Stomach (tissue), 8 donors: ENCODE measurements at regions not wholly inside any gene's neighbourhood (a gene's known extent, or its start where the extent isn't known, plus 50 kb on each side); places are given as distances from the start of the nearest gene placed in this dataset.

Source experiments
- DNase-seq, 2 donors: peaks; one replicate each; pipeline versions ENCODE4 v3.0.0 to v3.0.0-alpha.2; 2013 to 2019
- H3K27ac ChIP-seq, 5 donors: fragments of 200-600 bp in 4 of 5; sonication (generic) in 4 of 5; one replicate each; pipeline ENCODE4 v1.5.1; 2013 to 2019; ENCODE audit warnings: mild to moderate bottlenecking in 1 of 5, moderate library complexity in 1 of 5
- H3K27me3 ChIP-seq, 3 donors: fragments of 200-600 bp; sonication (generic); one replicate each; pipeline ENCODE4 v1.5.1; 2017 to 2019; ENCODE audit warnings: mixed run types in 1 of 3
- H3K36me3 ChIP-seq, 4 donors: fragments of 200-600 bp; sonication (generic); 1 replicate in 3 of 4; 2 replicates in 1 of 4; pipeline ENCODE4 v1.5.1; 2016 to 2019
- H3K4me1 ChIP-seq, 4 donors: fragments of 200-600 bp; sonication (generic); one replicate each; pipeline ENCODE4 v1.5.1; 2016 to 2019
- H3K4me3 ChIP-seq, 4 donors: fragments of 200-600 bp; sonication (generic) in 3 of 4; one replicate each; pipeline ENCODE4 v1.5.1; 2016 to 2019; ENCODE audit warnings: mild to moderate bottlenecking in 1 of 4
- H3K9me3 ChIP-seq, 4 donors: fragments of 200-600 bp; sonication (generic); one replicate each; pipeline ENCODE4 v1.5.1; 2016 to 2019
- EP300 ChIP-seq: sonication (generic); formaldehyde crosslinking; IDR thresholded peaks from one replicate; pipeline ENCODE4 v1.6.1; 2017; ENCODE audit warnings: antibody characterized with exemption
- POLR2A ChIP-seq, 4 donors: fragments of 450-650 bp; IDR thresholded peaks; one replicate each; pipeline ENCODE4 v1.6.1; 2016; ENCODE audit warnings: antibody characterized with exemption in 4 of 4, control low read depth in 2 of 4, mild to moderate bottlenecking in 1 of 4, moderate library complexity in 1 of 4
- POLR2AphosphoS5 ChIP-seq, 3 donors: sonication (generic); formaldehyde crosslinking; IDR thresholded peaks; one replicate each; pipeline ENCODE4 v1.6.1; 2016; ENCODE audit warnings: antibody characterized with exemption in 3 of 3
- WGBS, 5 donors: extraction: QIAGEN DNeasy Blood & Tissue Kit in 3 of 5; methylation state at CpG; one replicate each; pipeline versions ENCODE4 v1.1.5 to v1.1.7; 2013 to 2018; 5-methylcytosine and 5-hydroxymethylcytosine counted together
- intact Hi-C: fragments of 100-400 bp; cut with DNase I; formaldehyde crosslinking; loops from one replicate; pipeline ENCODE4 v1.15.1; 2023; ENCODE audit warnings: low total_unique reads
- TF ChIP-seq, protein P1 (sequence below), 7 experiments: fragments of 450-650 bp in 4 of 7; fragments of 200-600 bp in 3 of 7; sonication (generic) in 3 of 7; IDR thresholded peaks; one replicate each; pipeline ENCODE4 v1.5.1; 2016 to 2019; ENCODE audit warnings: antibody characterized with exemption in 7 of 7, control low read depth in 2 of 7, mild to moderate bottlenecking in 1 of 7
- donor health status: healthy with polysubstance abuse.
- donor health status: Bipolar disorder and iron deficiency.
- donor health status: healthy.

DNA sequence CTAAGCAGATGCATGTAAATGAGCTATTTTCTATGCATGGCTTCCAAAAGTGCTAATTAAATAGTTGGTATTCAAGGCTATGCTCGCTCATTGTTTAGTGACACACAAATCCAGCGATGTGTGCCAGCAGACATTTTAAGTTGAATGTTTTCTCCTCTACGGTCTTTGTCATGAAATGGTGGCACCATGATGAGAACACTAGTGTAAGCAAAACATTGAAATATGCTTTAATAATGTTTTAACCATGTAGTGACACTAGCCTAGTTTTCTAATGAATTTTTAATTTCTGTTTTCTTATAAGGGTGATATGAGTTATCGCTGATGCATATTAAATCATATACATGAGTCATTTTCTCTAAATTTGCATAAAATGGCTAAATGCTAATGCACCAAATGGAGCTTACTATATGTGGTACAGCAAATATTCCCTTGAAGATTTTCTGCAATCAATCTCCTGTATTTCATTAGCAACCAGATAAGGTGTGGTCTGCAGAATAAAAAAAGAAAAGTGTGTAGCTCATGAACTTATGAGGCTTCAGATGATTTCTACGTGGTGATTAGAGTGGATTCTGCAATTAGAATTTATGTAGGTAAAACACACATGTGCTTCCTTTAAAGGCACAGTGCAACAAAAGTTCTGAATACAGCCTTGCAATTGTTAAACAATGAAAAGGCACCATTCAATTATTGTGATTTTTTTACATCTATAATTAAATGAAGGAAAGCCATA lies 226.6 kb downstream of the MEF2C start:
- Histone ChIP-seq H3K4me1 (peaks cover 10 to 20% (median 14%) of the 10 kb centered on the region in 4 donors), H3K9me3 (peaks cover 0 to 5% (median 0%) of the 10 kb centered on the region in 4 donors), H3K27me3 (peaks cover 8 to 59% (median 24%) of the 10 kb centered on the region in 3 donors), H3K4me3 (no peak overlapping the region), H3K36me3 (no peaks in the 10 kb centered on the region), H3K27ac (no peak overlapping the region)
- DNase-seq, result no peak
- TF ChIP-seq, protein P1, sequence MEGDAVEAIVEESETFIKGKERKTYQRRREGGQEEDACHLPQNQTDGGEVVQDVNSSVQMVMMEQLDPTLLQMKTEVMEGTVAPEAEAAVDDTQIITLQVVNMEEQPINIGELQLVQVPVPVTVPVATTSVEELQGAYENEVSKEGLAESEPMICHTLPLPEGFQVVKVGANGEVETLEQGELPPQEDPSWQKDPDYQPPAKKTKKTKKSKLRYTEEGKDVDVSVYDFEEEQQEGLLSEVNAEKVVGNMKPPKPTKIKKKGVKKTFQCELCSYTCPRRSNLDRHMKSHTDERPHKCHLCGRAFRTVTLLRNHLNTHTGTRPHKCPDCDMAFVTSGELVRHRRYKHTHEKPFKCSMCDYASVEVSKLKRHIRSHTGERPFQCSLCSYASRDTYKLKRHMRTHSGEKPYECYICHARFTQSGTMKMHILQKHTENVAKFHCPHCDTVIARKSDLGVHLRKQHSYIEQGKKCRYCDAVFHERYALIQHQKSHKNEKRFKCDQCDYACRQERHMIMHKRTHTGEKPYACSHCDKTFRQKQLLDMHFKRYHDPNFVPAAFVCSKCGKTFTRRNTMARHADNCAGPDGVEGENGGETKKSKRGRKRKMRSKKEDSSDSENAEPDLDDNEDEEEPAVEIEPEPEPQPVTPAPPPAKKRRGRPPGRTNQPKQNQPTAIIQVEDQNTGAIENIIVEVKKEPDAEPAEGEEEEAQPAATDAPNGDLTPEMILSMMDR (IDR thresholded peaks at IDR 0.05), result no peak
- TF ChIP-seq POLR2AphosphoS5 (IDR thresholded peaks at IDR 0.05), result no peak
- TF ChIP-seq EP300, result no peak
- TF ChIP-seq POLR2A (IDR thresholded peaks at IDR 0.05), result no peak
- intact Hi-C loops, result no loop called here
- 65 to 74% (median 70%) methylated on average over 5 of the region's 5 CpGs for WGBS, 5 donors

GRCh38 chr5:88653471-88653870 lies 229.5 kb downstream of the MEF2C start:
- 28 to 35% (median 31%) methylated on average over 2 of the region's 2 CpGs for WGBS, 5 donors
- no peaks in the 10 kb centered on the region for H3K4me1 ChIP-seq
- no peak overlapping the region for H3K4me3 ChIP-seq
- no peak for TF ChIP-seq POLR2A (IDR thresholded peaks at IDR 0.05)
- TF ChIP-seq EP300, result no peak
- H3K9me3 ChIP-seq, result no peaks in the 10 kb centered on the region
- intact Hi-C loops, result no loop called here
- H3K27me3 ChIP-seq, result peaks cover 0 to 37% (median 8%) of the 10 kb centered on the region in 3 donors
- H3K36me3 ChIP-seq, result no peaks in the 10 kb centered on the region
- H3K27ac ChIP-seq, result no peak overlapping the region
- DNase-seq, result no peak

- no peak for DNase-seq
- TF ChIP-seq POLR2A (IDR thresholded peaks at IDR 0.05) (no peak), EP300 (no peak), POLR2AphosphoS5 (IDR thresholded peaks at IDR 0.05) (no peak)
- TF ChIP-seq, protein P1 (IDR thresholded peaks at IDR 0.05), result no peak
- Histone ChIP-seq H3K9me3 (no peaks in the 10 kb centered on the region), H3K4me3 (no peak overlapping the region), H3K27ac (no peak overlapping the region), H3K36me3 (no peaks in the 10 kb centered on the region), H3K27me3 (peaks cover 0 to 23% (median 4%) of the 10 kb centered on the region in 3 donors), H3K4me1 (no peaks in the 10 kb centered on the region)
- 69 to 84% (median 77%) methylated on average over 2 of the region's 2 CpGs for WGBS, 5 donors
- intact Hi-C loops, result no loop called here
Measured at GRCh38 chr5:88647901-88648300, 235.1 kb downstream of the MEF2C start.

DNA sequence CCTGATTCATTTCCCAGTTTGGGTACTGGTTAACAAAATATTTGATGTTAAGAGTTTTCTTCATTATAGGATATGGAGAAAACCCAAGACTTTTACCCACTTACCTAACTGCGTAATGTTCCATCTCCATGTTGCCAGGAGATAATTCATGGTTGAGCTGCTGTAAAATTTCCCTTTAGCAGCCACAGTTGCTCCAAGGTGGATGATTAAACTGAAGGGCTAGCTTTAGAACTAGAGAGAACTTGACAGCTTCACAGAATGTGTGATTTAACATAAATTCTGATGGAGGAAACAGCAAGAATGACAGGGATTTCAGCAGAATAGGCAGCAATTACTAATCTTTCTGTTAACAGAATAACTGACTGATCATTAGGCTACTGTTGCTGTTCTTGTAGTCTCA lies 236.1 kb downstream of the MEF2C start:
- no peak overlapping the region for H3K4me3 ChIP-seq
- no peak for DNase-seq
- intact Hi-C loops, result no loop called here
- H3K27me3 ChIP-seq, result peaks cover 0 to 19% (median 4%) of the 10 kb centered on the region in 3 donors
- no peak for TF ChIP-seq EP300
- TF ChIP-seq POLR2AphosphoS5 (IDR thresholded peaks at IDR 0.05), result no peak
- no peak for TF ChIP-seq POLR2A (IDR thresholded peaks at IDR 0.05)
- TF ChIP-seq, protein P1 (IDR thresholded peaks at IDR 0.05), result no peak
- no peaks in the 10 kb centered on the region for H3K36me3 ChIP-seq
- 91 to 100% (median 93%) methylated on average over 1 of the region's 1 CpG for WGBS, 5 donors
- H3K27ac ChIP-seq, result no peak overlapping the region
- H3K9me3 ChIP-seq, result no peaks in the 10 kb centered on the region
- no peaks in the 10 kb centered on the region for H3K4me1 ChIP-seq

DNA sequence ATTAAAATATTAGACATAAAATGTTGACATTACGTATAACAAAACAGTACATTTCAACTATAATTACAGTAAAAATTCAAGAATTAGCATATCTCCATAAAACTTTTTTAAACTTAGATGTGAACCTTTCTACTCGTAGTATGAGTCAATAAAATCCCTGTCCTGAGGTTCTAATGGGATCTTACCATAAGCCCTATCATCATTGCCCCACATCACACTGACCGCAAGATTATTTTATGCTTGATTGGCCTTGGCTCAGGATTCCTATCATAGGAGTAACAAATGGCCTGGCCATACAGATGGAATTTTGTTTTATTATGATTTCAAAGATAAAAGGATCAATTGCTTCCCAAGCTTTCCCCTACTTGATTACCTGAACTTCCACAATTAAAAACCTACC lies 238.3 kb downstream of the MEF2C start:
- 74 to 82% (median 76%) methylated on average over 3 of the region's 3 CpGs for WGBS, 5 donors
- TF ChIP-seq POLR2A (IDR thresholded peaks at IDR 0.05), result no peak
- TF ChIP-seq POLR2AphosphoS5 (IDR thresholded peaks at IDR 0.05), result no peak
- TF ChIP-seq EP300, result no peak
- TF ChIP-seq, protein P1 (IDR thresholded peaks at IDR 0.05), result no peak
- Histone ChIP-seq H3K27me3 (peaks cover 0 to 19% (median 2%) of the 10 kb centered on the region in 3 donors), H3K36me3 (no peaks in the 10 kb centered on the region), H3K4me1 (no peaks in the 10 kb centered on the region), H3K9me3 (no peaks in the 10 kb centered on the region), H3K4me3 (no peak overlapping the region), H3K27ac (no peak overlapping the region)
- DNase-seq, result no peak
- intact Hi-C loops, result no loop called here
